ENCODE measurements at regions not wholly inside any gene's neighbourhood (a gene's known extent, or its start where the extent isn't known, plus 50 kb on each side); places are given as distances from the start of the nearest gene placed in this dataset.
A peak's percentile ranks its signal among the peaks of the same experiment; 100 is the strongest.

DNA sequence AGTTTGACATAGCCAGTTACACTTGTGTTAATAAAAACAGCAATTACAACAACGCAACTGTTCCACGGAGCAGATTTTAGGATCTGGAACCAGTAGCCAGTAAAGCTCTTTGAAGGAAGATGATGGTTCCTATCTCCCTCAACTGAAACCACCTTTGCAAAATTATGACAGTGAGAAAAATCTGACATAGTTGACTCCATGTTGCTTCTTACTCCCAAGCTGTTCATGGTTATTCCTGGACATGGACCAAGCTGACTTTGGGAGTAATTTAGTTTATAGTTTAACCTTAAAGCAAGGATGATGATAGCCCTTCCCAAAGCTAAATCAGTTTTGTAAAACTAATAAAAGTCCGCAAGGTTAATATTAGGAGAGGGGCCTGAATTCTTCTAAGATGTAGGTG lies 518.0 kb upstream of the ZP4 start:
- Histone ChIP-seq H3K4me2 (ENCODE audit: low read length) (peak overlapping the region; percentile 34), H3K27me3 (ENCODE audit: insufficient read depth, low read length) (no peaks in the 10 kb centered on the region), H3K9me3 (ENCODE audit: insufficient read depth, low read depth, low read length) (no peaks in the 10 kb centered on the region), H3K4me1 (ENCODE audit: insufficient read depth, low read length) (peaks cover 20% of the 10 kb centered on the region), H3K4me3 (ENCODE audit: insufficient read depth, low read depth, low read length) (no peak overlapping the region), H3K9ac (ENCODE audit: low read length) (peak overlapping the region; percentile 58), H3K79me2 (ENCODE audit: insufficient read depth, low read length) (no peaks in the 10 kb centered on the region), H3K36me3 (ENCODE audit: insufficient read depth, low read length) (no peaks in the 10 kb centered on the region), H2AFZ (ENCODE audit: low read depth, low read length) (no peak overlapping the region), H3K27ac (ENCODE audit: low read depth, low read length) (peak overlapping the region; percentile 96), H4K20me1 (ENCODE audit: insufficient read depth, low read length) (no peaks in the 10 kb centered on the region)
- TF ChIP-seq EZH2 (IDR thresholded peaks at IDR 0.05; ENCODE audit: insufficient read depth, low read length) = no peak
- TF ChIP-seq CTCF (IDR thresholded peaks at IDR 0.05; ENCODE audit: insufficient read depth, low read depth, low read length) = no peak
- no peaks in the 10 kb centered on the region for H3K36me3 Mint-ChIP-seq (ENCODE audit: low read depth, unreplicated experiment)
- no peak for DNase-seq (ENCODE audit: low read depth)
- no peak overlapping the region for H3K4me3 Mint-ChIP-seq (ENCODE audit: unreplicated experiment)
- no peak for FAIRE-seq
- H3K27ac Mint-ChIP-seq (ENCODE audit: unreplicated experiment) = peak overlapping the region; percentile 100
- H3K27me3 Mint-ChIP-seq (ENCODE audit: low read depth, unreplicated experiment) = no peaks in the 10 kb centered on the region
- peaks cover 30% of the 10 kb centered on the region for H3K4me1 Mint-ChIP-seq (ENCODE audit: low read depth, unreplicated experiment)
- H3K9me3 Mint-ChIP-seq (ENCODE audit: unreplicated experiment) = peaks cover 5% of the 10 kb centered on the region

GRCh38 chr1:238406098-238406860 lies 515.6 kb upstream of the ZP4 start:
- Histone ChIP-seq H3K9me3 (ENCODE audit: insufficient read depth, low read depth, low read length) (no peaks in the 10 kb centered on the region), H3K4me2 (ENCODE audit: low read length) (no peak overlapping the region), H3K4me1 (ENCODE audit: insufficient read depth, low read length) (peaks cover 20% of the 10 kb centered on the region), H3K36me3 (ENCODE audit: insufficient read depth, low read length) (no peaks in the 10 kb centered on the region), H3K27ac (ENCODE audit: low read depth, low read length) (no peak overlapping the region), H3K27me3 (ENCODE audit: insufficient read depth, low read length) (no peaks in the 10 kb centered on the region), H2AFZ (ENCODE audit: low read depth, low read length) (no peak overlapping the region), H3K9ac (ENCODE audit: low read length) (no peak overlapping the region), H4K20me1 (ENCODE audit: insufficient read depth, low read length) (no peaks in the 10 kb centered on the region), H3K4me3 (ENCODE audit: insufficient read depth, low read depth, low read length) (no peak overlapping the region), H3K79me2 (ENCODE audit: insufficient read depth, low read length) (no peaks in the 10 kb centered on the region)
- no peak overlapping the region for H3K4me3 Mint-ChIP-seq (ENCODE audit: unreplicated experiment)
- H3K9me3 Mint-ChIP-seq (ENCODE audit: unreplicated experiment) = peaks cover 2% of the 10 kb centered on the region
- H3K27me3 Mint-ChIP-seq (ENCODE audit: low read depth, unreplicated experiment) = no peaks in the 10 kb centered on the region
- TF ChIP-seq EZH2 (IDR thresholded peaks at IDR 0.05; ENCODE audit: insufficient read depth, low read length) (no peak), CTCF (IDR thresholded peaks at IDR 0.05; ENCODE audit: insufficient read depth, low read depth, low read length) (no peak)
- H3K4me1 Mint-ChIP-seq (ENCODE audit: low read depth, unreplicated experiment) = peaks cover 30% of the 10 kb centered on the region
- no peak overlapping the region for H3K27ac Mint-ChIP-seq (ENCODE audit: unreplicated experiment)
- FAIRE-seq (no peak), DNase-seq (ENCODE audit: low read depth) (no peak)
- no peaks in the 10 kb centered on the region for H3K36me3 Mint-ChIP-seq (ENCODE audit: low read depth, unreplicated experiment)

DNA sequence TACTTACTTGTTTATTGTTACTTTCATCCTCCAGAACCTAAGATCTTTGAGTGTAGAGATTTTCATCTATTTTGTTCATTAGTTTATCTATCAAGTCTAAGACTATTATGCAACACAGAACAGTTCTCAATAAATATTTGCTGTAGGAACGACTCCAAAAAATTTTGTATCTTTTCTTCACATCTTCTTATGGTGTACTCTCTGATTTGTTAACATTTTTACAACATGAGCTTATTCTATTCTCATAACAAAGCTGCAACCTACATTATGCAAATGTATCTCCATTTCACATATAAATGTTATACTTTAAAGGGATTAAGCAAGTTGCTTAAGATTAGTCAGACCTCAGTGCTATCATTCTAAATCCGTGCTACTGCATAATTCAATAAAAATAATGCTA lies 514.2 kb upstream of the ZP4 start:
- H3K4me1 ChIP-seq (ENCODE audit: insufficient read depth, low read length) = peaks cover 14% of the 10 kb centered on the region
- no peak overlapping the region for H3K4me2 ChIP-seq (ENCODE audit: low read length)
- peak; percentile 62 for DNase-seq (ENCODE audit: low read depth)
- H4K20me1 ChIP-seq (ENCODE audit: insufficient read depth, low read length) = no peaks in the 10 kb centered on the region
- no peaks in the 10 kb centered on the region for H3K9me3 ChIP-seq (ENCODE audit: insufficient read depth, low read depth, low read length)
- H3K79me2 ChIP-seq (ENCODE audit: insufficient read depth, low read length) = no peaks in the 10 kb centered on the region
- Mint-ChIP-seq H3K9me3 (ENCODE audit: unreplicated experiment) (peaks cover 2% of the 10 kb centered on the region), H3K4me1 (ENCODE audit: low read depth, unreplicated experiment) (peaks cover 24% of the 10 kb centered on the region), H3K36me3 (ENCODE audit: low read depth, unreplicated experiment) (no peaks in the 10 kb centered on the region), H3K27ac (ENCODE audit: unreplicated experiment) (no peak overlapping the region), H3K4me3 (ENCODE audit: unreplicated experiment) (no peak overlapping the region), H3K27me3 (ENCODE audit: low read depth, unreplicated experiment) (no peaks in the 10 kb centered on the region)
- no peak overlapping the region for H3K4me3 ChIP-seq (ENCODE audit: insufficient read depth, low read depth, low read length)
- H3K36me3 ChIP-seq (ENCODE audit: insufficient read depth, low read length) = no peaks in the 10 kb centered on the region
- TF ChIP-seq EZH2 (IDR thresholded peaks at IDR 0.05; ENCODE audit: insufficient read depth, low read length) (no peak), CTCF (IDR thresholded peaks at IDR 0.05; ENCODE audit: insufficient read depth, low read depth, low read length) (no peak)
- FAIRE-seq = no peak
- H3K27me3 ChIP-seq (ENCODE audit: insufficient read depth, low read length) = no peaks in the 10 kb centered on the region
- no peak overlapping the region for H2AFZ ChIP-seq (ENCODE audit: low read depth, low read length)
- no peak overlapping the region for H3K9ac ChIP-seq (ENCODE audit: low read length)
- H3K27ac ChIP-seq (ENCODE audit: low read depth, low read length) = peak overlapping the region; percentile 2

All from astrocyte (in vitro differentiated cells and primary cell).